ENCODE measurements at regions not wholly inside any gene's neighbourhood (a gene's known extent, or its start where the extent isn't known, plus 50 kb on each side); places are given as distances from the start of the nearest gene placed in this dataset.

DNA sequence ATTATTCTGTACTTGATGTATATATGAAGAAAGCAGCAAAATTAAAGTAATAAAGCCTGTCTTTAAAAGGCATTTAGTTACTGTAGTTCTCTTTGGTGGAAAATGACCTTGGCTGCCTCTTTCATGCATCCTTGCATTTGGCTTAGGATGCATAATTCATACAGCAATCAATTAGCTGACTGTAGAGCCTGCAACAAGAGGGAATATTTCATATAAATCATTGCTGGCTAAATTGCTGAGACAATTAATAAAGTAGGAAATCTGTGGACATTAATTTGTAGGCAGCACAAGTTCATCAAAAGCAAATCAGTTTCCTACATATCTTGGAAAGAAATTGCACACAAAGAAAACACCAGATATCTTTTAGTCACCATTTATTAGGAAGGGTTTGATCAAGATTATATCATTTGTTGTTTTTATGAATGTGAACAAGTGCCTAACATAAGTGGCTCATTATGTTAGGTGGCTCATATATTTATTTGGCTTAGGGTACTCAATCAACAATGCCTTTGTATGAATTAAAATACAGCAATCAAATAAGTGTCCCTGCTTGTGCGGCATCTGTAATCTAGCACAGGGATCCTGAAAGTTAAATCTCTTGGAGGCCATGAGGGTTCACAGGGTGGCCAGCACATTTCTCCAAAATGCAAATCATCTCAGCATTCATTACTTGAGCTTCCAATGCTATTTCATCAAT lies 220.4 kb upstream of the SPOPL start:
- no peaks in the 10 kb centered on the region for H3K36me3 ChIP-seq
- no peaks in the 10 kb centered on the region for H3K27me3 ChIP-seq (ENCODE audit: low read depth)
- peaks cover 10% of the 10 kb centered on the region for H3K9me3 ChIP-seq (replicated peaks)
- intact Hi-C loops (cut with micrococcal nuclease), result no loop called here
- TF ChIP-seq, protein P1, sequence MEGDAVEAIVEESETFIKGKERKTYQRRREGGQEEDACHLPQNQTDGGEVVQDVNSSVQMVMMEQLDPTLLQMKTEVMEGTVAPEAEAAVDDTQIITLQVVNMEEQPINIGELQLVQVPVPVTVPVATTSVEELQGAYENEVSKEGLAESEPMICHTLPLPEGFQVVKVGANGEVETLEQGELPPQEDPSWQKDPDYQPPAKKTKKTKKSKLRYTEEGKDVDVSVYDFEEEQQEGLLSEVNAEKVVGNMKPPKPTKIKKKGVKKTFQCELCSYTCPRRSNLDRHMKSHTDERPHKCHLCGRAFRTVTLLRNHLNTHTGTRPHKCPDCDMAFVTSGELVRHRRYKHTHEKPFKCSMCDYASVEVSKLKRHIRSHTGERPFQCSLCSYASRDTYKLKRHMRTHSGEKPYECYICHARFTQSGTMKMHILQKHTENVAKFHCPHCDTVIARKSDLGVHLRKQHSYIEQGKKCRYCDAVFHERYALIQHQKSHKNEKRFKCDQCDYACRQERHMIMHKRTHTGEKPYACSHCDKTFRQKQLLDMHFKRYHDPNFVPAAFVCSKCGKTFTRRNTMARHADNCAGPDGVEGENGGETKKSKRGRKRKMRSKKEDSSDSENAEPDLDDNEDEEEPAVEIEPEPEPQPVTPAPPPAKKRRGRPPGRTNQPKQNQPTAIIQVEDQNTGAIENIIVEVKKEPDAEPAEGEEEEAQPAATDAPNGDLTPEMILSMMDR (IDR thresholded peaks at IDR 0.05; ENCODE audit: borderline replicate concordance), result no peak
- H3K27ac ChIP-seq (replicated peaks), result no peak overlapping the region
- no peak overlapping the region for H3K4me3 ChIP-seq
- DNase-seq, result no peak
- no peaks in the 10 kb centered on the region for H3K4me1 ChIP-seq

GRCh38 chr2:138282014-138282672 lies 219.4 kb upstream of the SPOPL start:
- Histone ChIP-seq H3K9me3 (replicated peaks) (peaks cover 20% of the 10 kb centered on the region), H3K36me3 (no peaks in the 10 kb centered on the region), H3K4me3 (no peak overlapping the region), H3K27ac (replicated peaks) (no peak overlapping the region), H3K4me1 (no peaks in the 10 kb centered on the region), H3K27me3 (ENCODE audit: low read depth) (no peaks in the 10 kb centered on the region)
- no peak for DNase-seq
- intact Hi-C loops (cut with micrococcal nuclease), result no loop called here
- TF ChIP-seq, protein P1 (IDR thresholded peaks at IDR 0.05; ENCODE audit: borderline replicate concordance), result no peak

- Histone ChIP-seq H3K27me3 (ENCODE audit: low read depth) (no peaks in the 10 kb centered on the region), H3K36me3 (no peaks in the 10 kb centered on the region), H3K4me1 (no peaks in the 10 kb centered on the region), H3K9me3 (replicated peaks) (peaks cover 5% of the 10 kb centered on the region), H3K27ac (replicated peaks) (no peak overlapping the region), H3K4me3 (no peak overlapping the region)
- no peak for DNase-seq
- intact Hi-C loops (cut with micrococcal nuclease), result no loop called here
- TF ChIP-seq, protein P1 (IDR thresholded peaks at IDR 0.05; ENCODE audit: borderline replicate concordance), result no peak
Observed at GRCh38 chr2:138291805-138292204, 209.8 kb upstream of the SPOPL start.

DNA sequence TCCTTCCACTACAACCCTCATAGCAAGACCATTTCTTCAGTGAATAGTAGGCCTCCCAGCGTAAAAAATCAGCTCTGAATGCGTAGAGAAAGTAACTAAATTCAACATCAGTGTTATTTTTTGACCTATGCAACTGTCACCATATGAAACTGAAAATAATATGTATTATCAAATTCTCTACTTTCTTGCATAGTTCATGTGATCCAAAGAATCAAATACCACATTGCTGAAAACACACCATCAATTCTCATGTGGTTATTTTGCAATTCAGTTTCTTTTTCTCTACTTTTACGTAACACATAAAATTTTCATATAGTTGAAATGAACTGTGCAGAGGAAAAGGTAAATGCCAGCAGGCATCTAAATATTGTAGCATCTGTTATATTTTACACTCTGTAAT lies 208.5 kb upstream of the SPOPL start:
- Histone ChIP-seq H3K4me3 (no peak overlapping the region), H3K27ac (replicated peaks) (no peak overlapping the region), H3K36me3 (no peaks in the 10 kb centered on the region), H3K27me3 (ENCODE audit: low read depth) (no peaks in the 10 kb centered on the region), H3K9me3 (replicated peaks) (no peaks in the 10 kb centered on the region), H3K4me1 (no peaks in the 10 kb centered on the region)
- intact Hi-C loops (cut with micrococcal nuclease), result no loop called here
- TF ChIP-seq, protein P1 (IDR thresholded peaks at IDR 0.05; ENCODE audit: borderline replicate concordance), result no peak
- no peak for DNase-seq

DNA sequence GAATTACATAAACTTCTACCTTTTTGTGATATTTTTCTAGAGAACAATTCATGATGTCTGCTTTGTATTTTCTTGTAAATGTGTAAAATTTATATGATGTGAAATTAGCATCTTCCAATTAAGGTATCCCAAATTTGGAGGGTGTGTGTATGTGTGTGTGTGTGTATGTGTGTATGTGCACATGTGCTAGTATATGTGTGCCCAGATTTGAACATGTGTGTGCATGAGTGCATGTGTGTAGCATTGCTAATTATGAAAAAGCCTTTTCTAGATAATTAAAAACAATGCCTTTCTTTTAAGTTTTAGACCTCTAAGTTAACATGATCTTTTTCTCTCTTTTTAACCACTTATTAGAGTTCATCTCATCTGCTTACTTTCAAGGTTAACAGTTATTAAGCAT lies 208.0 kb upstream of the SPOPL start:
- no peaks in the 10 kb centered on the region for H3K9me3 ChIP-seq (replicated peaks)
- no peaks in the 10 kb centered on the region for H3K27me3 ChIP-seq (ENCODE audit: low read depth)
- H3K4me1 ChIP-seq, result no peaks in the 10 kb centered on the region
- intact Hi-C loops (cut with micrococcal nuclease), result no loop called here
- DNase-seq, result no peak
- no peaks in the 10 kb centered on the region for H3K36me3 ChIP-seq
- no peak overlapping the region for H3K4me3 ChIP-seq
- TF ChIP-seq, protein P1 (IDR thresholded peaks at IDR 0.05; ENCODE audit: borderline replicate concordance), result no peak
- H3K27ac ChIP-seq (replicated peaks), result no peak overlapping the region

Measured in left ventricle myocardium inferior (tissue), 1 donor.